ENCODE measurements at regions not wholly inside any gene's neighbourhood (a gene's known extent, or its start where the extent isn't known, plus 50 kb on each side); places are given as distances from the start of the nearest gene placed in this dataset.

DNA sequence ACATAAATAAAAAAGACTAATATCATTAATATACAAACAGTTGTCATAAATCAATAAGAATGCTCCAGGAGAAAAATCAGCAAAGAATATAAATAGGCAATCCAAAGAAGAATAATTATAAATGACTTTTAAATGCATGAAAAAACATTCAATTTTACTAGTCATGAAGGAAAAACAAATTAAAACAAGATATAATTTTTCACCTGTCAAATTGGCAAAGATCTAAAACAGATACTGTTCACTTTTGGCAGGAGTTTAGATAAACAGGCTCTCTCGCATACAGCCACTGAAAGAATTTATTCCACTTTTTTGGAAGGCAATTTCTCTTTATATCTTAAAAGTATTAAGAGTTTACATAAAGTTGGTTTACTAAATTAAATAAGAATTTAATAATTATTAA, 176.8 kb upstream of the SETBP1 start:
- Histone ChIP-seq H3K27ac (no peak overlapping the region), H3K27me3 (no peaks in the 10 kb centered on the region), H3K4me1 (no peaks in the 10 kb centered on the region), H3K9me3 (no peaks in the 10 kb centered on the region), H3K36me3 (no peaks in the 10 kb centered on the region), H3K4me3 (no peak overlapping the region)
- 50 to 83% (median 55%) methylated on average over 1 of the region's 1 CpG for WGBS, 5 donors
- DNase-seq = no peak
- intact Hi-C loops (cut with DNase I; ENCODE audit: low total_unique reads) = no loop called here
- TF ChIP-seq EP300 (IDR thresholded peaks at IDR 0.05) (no peak), POLR2A (IDR thresholded peaks at IDR 0.05) (no peak), POLR2AphosphoS5 (IDR thresholded peaks at IDR 0.05) (no peak)
- TF ChIP-seq, protein P1, sequence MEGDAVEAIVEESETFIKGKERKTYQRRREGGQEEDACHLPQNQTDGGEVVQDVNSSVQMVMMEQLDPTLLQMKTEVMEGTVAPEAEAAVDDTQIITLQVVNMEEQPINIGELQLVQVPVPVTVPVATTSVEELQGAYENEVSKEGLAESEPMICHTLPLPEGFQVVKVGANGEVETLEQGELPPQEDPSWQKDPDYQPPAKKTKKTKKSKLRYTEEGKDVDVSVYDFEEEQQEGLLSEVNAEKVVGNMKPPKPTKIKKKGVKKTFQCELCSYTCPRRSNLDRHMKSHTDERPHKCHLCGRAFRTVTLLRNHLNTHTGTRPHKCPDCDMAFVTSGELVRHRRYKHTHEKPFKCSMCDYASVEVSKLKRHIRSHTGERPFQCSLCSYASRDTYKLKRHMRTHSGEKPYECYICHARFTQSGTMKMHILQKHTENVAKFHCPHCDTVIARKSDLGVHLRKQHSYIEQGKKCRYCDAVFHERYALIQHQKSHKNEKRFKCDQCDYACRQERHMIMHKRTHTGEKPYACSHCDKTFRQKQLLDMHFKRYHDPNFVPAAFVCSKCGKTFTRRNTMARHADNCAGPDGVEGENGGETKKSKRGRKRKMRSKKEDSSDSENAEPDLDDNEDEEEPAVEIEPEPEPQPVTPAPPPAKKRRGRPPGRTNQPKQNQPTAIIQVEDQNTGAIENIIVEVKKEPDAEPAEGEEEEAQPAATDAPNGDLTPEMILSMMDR (IDR thresholded peaks at IDR 0.05) = no peak

DNA sequence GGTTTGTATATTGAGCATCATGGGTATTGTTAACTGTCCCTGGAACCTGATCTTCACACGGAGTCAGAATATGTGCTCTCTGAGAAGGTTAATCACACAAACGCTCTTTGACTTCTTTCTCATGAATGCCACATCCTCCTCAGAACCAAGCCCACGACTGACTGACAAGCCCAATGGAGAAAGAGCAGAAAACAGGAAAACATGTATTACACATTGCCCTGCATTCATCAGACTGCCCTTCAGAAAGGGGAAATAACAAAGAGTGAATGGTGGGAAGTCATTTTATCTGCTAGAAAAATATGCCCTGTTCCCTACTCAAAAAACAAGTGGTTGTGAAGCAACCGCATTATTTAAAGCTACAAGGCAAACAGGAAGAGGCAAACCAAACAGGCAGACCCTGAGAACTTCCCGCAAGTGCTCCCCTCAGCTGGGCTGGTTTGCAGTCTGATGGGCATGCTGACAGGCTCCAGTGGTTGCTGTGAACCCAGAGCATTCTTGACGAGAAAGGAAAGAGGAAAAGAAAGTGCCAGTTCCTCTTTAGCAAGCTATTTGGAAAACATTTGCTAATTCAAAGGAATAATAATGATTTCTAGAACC, 172.9 kb upstream of the SETBP1 start:
- Histone ChIP-seq H3K27ac (peak overlapping the region in 1 of 5 donors; percentile 16), H3K27me3 (no peaks in the 10 kb centered on the region), H3K4me1 (no peaks in the 10 kb centered on the region), H3K36me3 (no peaks in the 10 kb centered on the region), H3K4me3 (no peak overlapping the region), H3K9me3 (no peaks in the 10 kb centered on the region)
- TF ChIP-seq POLR2A (IDR thresholded peaks at IDR 0.05) (no peak), EP300 (IDR thresholded peaks at IDR 0.05) (no peak), POLR2AphosphoS5 (IDR thresholded peaks at IDR 0.05) (no peak)
- TF ChIP-seq, protein P1 (IDR thresholded peaks at IDR 0.05) = no peak
- intact Hi-C loops (cut with DNase I; ENCODE audit: low total_unique reads) = no loop called here
- 41 to 57% (median 50%) methylated on average over 6 of the region's 6 CpGs for WGBS, 5 donors
- peak in 1 of 2 donors; percentile 56 for DNase-seq

DNA sequence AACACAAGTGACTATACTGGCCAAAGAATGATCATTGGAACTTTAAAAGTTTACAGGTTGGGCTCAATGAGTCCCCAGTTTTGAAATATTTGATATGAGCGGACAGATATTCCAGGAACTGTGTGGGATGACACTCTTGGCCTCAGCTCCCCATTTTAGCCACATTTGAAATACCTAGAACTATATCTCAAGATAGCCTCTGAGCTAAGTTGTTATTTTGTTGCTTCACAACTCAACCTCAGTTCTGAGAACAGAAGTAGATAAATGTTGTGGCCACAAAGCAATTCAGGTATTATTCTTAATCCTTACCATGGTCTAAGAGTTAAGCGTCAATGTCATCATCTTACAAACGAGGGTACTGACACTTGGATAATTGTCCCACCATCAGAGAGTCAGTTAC, 172.2 kb upstream of the SETBP1 start:
- 70 to 80% (median 79%) methylated on average over 3 of the region's 3 CpGs for WGBS, 5 donors
- H3K4me1 ChIP-seq = no peaks in the 10 kb centered on the region
- peak overlapping the region in 1 of 5 donors; percentile 16 for H3K27ac ChIP-seq
- no peak for DNase-seq
- no peaks in the 10 kb centered on the region for H3K9me3 ChIP-seq
- intact Hi-C loops (cut with DNase I; ENCODE audit: low total_unique reads) = no loop called here
- no peak overlapping the region for H3K4me3 ChIP-seq
- no peaks in the 10 kb centered on the region for H3K36me3 ChIP-seq
- no peaks in the 10 kb centered on the region for H3K27me3 ChIP-seq
- TF ChIP-seq, protein P1 (IDR thresholded peaks at IDR 0.05) = no peak
- no peak for TF ChIP-seq EP300 (IDR thresholded peaks at IDR 0.05)
- no peak for TF ChIP-seq POLR2A (IDR thresholded peaks at IDR 0.05)
- no peak for TF ChIP-seq POLR2AphosphoS5 (IDR thresholded peaks at IDR 0.05)

DNA sequence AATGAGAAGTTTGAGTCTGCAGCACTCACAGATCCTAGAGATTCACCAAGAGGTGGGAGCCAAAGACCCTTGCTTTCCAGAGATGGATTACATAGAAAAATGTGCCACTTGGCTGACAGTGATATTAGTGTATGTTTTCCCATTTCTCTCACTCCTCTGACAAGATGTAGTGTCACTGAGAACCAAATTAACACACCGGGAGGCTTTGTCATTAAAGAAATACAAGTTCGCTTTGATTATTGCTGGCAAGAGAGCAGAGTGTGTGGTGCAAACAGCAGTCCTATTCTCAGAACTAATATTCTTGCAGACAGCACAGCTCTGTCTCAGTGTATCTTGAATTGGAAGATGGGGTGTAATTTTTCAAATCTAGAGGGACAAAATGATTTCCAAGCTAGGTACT, 171.6 kb upstream of the SETBP1 start:
- no peak for DNase-seq
- Histone ChIP-seq H3K4me3 (no peak overlapping the region), H3K27ac (no peak overlapping the region), H3K4me1 (no peaks in the 10 kb centered on the region), H3K36me3 (no peaks in the 10 kb centered on the region), H3K27me3 (no peaks in the 10 kb centered on the region), H3K9me3 (no peaks in the 10 kb centered on the region)
- WGBS, 5 donors = 91 to 96% (median 94%) methylated on average over 2 of the region's 2 CpGs
- intact Hi-C loops (cut with DNase I; ENCODE audit: low total_unique reads) = no loop called here
- TF ChIP-seq POLR2A (IDR thresholded peaks at IDR 0.05) (no peak), POLR2AphosphoS5 (IDR thresholded peaks at IDR 0.05) (no peak), EP300 (IDR thresholded peaks at IDR 0.05) (no peak)
- TF ChIP-seq, protein P1 (IDR thresholded peaks at IDR 0.05) = no peak
